SK-MEL-5 (cell line): ENCODE measurements at regions not wholly inside any gene's neighbourhood (a gene's known extent, or its start where the extent isn't known, plus 50 kb on each side); places are given as distances from the start of the nearest gene placed in this dataset.

ENCODE experiments used
- DNase-seq: peaks from one replicate; pipeline ENCODE4 v3.0.0-alpha.2; 2016; ENCODE audit warnings: low read depth, low spot score
- in situ Hi-C: cut with HindIII; loops from 2 replicates; pipeline ENCODE4 v1.10.0; 2016; ENCODE audit warnings: low sequenced_read_pairs, high pct_unique_total_duplicates, low pct_unique_long_range_greater_than_20kb

DNA sequence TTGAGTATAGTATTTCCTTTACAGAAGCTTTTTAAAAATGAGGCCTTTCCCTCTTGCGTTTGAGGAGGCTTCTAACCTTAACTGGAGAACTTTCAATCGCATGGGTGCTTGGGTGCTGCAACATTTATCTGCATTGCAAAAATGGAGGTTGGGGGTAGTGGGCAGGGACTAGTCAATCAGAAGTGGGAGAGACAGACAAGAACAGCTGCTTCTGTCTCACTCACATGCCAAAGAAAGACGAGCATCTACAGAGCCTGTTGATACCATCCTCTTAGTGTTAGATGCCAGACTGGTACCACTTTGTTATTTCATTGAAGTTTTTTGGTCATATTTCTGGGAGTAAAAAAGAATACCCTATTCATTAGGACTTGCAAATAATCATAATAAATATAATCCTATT lies 1292.2 kb downstream of the UQCRFS1 start:
- in situ Hi-C loops = no loop called here
- DNase-seq = no peak

DNA sequence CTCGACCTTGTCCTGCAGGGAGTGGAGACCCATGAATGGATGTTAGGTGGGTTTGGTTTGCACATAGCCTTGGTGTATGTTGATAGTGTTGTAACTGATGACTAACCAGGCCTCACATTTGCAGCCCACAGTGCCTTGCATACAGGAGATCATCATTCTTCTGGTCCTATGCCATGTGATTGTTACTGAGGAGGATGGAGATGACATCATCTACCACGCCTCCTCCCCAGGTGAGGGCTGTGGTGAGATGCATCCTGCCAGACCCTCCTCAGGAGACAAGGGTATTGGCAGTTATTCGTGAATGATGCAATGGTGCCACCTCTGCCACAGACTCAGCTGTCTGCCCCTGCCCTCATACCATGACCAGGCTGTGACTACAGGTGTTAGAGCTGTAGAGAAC lies 1294.1 kb downstream of the UQCRFS1 start:
- in situ Hi-C loops = no loop called here
- no peak for DNase-seq

DNA sequence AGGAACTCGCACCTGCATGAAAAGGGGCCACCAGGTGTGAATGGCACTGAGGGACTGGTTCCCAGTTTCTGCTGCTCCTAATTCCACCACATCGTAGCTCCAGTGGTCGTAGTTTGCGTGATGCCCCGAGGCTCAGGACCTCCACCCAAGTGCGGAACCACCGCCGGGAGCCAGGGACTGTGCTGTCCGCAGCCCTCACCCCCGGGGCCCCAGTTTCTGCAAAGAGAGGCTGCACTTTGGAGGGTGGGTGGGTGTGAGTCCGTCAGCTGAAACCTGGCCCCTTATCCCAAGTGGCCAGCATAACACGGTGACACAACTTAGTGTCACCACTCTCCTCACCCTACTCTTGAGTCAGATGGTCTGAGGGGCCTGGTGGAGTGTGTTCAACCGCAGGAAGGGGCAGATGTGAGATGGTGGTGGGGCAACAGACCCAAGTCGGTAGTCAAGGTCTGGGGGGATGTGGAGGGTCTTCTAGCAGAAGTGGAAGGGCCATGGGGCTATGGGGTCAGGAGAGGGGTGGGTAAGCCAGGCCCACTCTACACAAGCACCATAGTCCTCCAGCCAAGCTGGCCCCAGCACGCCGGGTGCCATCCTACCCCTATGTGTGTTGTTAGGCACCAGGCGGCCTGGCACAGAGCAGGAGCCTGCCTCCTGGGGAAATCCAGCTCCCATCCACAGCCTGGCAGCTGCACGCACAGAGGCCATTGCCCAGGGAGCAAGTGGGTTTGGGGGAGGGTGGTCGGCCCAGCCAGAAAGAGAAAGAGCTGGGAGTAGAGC lies 1301.6 kb downstream of the UQCRFS1 start:
- no peak for DNase-seq
- in situ Hi-C loops = no loop called here

DNA sequence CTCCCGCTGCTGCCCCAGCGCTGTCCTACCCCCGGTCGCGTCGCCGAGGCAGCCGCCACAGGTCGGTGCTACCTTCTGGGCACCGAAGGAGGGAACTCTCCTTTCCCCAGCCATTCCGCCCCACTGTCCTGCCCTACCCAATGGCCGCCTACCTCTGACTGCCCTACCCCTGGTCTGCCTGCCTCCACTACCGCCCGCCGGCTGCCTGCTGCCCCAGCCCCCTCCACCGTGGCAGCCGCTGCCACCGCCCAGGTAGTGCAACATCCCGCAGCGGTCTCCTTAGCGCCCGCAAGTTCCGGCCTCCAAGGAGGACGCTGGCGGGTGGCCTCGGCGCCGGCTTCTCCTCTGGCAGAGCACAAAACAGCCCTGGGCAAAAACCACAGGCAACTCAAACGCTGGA lies 1303.1 kb downstream of the UQCRFS1 start:
- no peak for DNase-seq
- in situ Hi-C loops = no loop called here

DNA sequence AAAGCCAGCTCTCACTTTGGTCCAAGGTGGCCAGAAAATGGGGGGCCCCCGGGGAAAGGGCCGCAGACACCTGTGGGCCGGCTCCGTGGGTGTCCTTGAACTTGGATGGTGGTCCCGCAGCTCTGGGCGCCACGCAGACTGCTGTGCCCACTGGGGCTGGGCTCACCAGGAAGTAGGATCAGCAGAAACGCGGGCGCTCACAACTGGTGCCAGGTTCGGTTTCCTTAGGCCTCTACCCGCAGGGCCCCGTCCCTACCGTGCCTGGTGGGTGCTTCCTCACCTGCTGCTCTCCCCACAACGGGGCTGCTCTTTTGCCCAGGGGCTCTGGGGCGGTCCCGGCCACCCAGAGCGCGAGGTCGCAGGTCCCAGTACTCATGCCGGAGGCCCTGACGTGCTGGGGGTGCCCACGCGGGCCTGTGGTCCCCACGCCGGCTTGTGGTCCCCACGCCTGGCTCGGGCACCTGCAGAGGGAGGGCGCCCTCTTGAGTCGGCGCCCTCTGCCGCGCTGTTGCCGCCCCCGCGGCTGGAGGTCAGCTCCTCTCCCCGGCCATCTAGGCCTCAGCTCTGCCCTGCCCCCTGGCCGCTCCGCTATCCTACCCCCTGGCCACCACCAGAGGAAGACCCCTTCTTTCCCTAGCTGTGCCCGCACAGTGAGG lies 1303.6 kb downstream of the UQCRFS1 start:
- in situ Hi-C loops = no loop called here
- no peak for DNase-seq

DNA sequence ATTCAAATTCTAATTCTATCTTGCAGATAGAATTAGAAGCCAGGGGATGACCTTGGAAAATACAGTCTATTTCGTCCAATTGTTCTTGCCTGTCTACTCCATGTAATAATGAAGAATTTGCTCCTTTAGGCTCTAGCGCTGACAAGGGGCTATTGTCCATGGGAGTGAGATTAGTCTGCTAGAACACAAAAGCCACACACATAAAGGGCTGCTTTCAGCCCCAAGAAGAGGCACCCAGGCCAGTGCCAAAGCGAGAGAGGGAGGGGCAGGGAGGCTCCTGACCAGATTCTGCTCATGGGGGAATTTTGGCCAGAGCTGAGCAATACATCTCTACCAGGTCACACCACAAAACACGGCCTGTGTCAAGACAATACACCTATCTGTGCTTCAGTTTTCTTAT lies 1306.9 kb downstream of the UQCRFS1 start:
- in situ Hi-C loops = no loop called here
- DNase-seq = peak; percentile 96

DNA sequence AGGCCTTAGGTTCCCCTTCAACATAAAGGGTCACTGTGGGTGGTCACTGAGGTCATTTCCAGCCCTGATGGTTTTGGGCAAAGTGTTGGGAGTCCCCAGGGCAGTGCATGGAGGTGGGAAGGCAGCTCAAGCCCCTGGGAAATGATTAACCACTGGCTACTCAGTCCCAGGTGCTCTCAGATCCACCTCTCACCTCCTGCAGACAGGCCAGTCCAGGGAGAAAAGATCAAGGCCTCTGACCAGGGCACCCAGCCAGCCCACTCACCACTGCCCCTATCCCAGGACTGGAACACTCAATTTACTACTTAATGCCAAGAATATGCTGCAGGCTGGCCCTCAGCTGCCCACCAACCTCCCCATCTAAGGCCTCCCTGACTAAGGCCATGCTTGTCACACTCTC lies 1307.9 kb downstream of the UQCRFS1 start:
- DNase-seq = no peak
- in situ Hi-C loops = no loop called here

DNA sequence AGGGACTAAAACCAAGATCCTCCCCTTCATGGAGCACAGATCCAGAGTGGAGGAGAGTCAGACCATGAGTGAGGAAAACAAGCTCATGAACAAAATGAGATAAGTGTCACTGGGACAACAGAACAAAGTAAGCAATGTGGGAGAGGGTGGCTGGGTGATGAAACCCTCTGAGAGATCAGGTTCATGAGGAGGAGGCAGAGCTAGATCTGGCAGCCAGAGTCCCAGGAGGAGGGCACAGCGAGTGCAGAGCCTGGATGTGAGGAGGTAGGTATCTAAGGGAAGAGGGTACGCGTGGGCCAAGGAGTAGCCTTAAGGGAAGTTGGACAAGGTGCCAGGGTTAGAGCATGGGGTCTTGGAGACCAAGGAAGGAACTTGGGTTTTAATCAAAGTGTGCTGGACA lies 1311.9 kb downstream of the UQCRFS1 start:
- no peak for DNase-seq

DNA sequence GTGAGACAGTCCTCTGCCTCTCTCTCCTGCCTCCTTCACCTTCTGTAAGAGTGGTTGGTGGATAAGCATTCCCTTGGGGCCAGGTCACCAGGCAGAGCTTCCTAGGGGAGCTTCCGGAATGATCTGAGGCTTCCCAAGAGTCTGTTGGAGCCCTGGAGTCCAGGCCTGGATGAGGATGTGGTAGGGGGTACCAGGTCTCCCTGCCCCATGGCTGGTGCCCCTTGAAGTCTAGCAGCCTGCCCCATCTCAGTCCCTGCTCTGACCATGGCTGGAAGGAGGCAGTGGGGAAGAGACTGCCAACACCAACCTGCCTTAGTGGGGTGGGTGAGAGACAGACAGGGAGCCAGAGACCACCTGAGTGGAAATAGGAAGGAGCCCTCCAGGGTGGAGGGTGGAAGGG lies 1316.9 kb downstream of the UQCRFS1 start:
- no peak for DNase-seq
- in situ Hi-C loops = no loop called here

More for the DNA sequence above, 1311.9 kb downstream of the UQCRFS1 start:
- in situ Hi-C loops = no loop called here

DNA sequence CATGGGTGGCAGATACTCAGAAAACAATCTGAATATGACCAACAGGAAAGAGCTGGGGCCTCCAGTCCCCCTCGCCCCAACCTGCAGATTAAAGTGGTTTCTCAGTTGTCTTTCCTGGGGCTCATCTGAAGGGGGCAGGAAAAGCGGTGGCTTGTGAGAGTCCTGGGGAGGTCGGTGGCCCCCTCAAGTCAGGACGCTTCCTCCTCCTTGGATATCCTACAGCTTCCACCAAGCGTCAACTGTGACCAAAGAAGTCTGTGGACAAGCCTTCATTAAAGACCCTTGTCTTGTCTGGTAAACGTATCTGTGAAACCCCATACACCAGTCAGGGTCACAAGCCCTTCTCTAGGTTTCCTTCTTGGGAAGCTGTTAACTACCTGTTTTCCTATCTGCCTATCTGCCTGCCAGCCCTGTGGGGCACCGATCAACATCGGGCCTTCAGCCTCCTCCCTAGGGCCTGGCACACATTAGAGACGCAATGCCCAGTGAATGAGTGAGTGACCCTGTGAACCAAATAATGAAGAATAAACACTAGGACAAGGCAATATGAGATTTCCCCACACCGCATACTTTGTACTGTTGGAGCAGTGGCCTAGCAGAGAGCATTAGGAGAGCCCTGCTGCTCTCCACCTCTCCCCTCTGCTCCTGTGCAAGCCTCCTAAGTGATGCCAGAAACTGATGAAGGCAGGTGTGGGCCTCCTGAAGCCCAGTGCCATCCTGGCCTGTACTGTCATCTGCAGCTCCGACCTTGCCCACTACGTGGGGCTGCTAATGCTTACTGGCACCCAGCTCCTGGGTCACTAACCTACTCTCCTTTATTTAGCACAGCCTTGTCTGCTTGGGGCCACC lies 1317.8 kb downstream of the UQCRFS1 start:
- DNase-seq = no peak
- in situ Hi-C loops = no loop called here

DNA sequence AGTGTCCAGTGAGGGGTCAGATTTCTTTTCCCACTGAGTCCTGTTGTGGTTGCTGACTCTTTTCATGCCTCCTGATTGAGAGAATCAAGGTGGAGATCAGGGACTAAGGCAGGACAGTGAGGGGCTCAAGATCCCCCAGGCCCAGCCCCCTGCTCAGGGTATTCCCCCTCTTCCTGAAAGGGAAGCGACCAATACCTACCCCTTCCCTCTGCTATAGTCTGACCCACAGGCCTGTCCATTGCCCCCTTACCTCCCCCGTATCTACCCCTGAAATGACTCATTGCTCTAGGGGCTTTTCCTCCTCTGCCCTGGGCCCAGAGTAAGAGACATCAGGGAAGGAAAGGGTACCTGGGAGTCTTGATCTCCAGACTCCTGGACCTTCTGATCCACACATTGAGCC lies 1320.5 kb downstream of the UQCRFS1 start:
- DNase-seq = no peak
- in situ Hi-C loops = no loop called here

DNA sequence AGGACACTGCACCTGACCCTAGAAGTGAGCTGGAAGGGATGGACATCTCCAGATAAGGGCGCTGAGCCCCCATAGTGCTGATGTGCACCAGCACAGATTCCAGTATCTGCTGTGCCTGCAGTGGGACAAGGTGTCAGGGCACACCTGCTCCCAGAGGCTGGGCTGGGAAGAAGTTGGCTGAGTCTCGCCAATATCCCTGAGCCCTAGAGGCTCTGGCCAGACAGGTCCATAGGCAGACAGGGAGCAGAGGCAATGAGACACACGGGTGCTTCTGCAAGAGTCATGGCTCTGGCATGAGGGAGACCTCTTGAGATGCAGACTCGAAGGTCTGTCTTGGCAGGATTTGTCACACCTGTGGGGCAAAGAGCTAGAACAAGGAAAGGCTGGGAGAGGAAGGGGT lies 1321.5 kb downstream of the UQCRFS1 start:
- in situ Hi-C loops = no loop called here
- DNase-seq = no peak

DNA sequence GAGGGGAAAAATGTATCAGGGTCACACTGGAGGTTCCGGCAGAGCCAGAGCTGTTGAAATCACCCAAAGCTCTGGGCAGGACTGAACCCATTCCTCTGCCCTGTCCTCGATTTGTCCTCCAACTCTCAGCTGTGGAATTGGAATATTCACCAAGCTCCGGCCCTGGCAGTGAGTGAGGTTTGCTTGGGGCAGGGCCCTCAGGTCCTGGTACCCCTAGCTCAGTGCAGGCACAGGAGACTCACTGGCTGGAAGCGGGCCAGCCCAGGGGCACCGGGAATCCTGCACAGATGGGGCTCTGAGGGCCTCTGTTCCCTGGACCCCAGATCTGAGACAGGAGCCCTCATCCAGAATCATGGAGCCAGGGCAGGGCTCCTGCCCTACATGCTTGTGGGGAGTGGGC lies 1322.3 kb downstream of the UQCRFS1 start:
- no peak for DNase-seq
- in situ Hi-C loops = no loop called here

DNA sequence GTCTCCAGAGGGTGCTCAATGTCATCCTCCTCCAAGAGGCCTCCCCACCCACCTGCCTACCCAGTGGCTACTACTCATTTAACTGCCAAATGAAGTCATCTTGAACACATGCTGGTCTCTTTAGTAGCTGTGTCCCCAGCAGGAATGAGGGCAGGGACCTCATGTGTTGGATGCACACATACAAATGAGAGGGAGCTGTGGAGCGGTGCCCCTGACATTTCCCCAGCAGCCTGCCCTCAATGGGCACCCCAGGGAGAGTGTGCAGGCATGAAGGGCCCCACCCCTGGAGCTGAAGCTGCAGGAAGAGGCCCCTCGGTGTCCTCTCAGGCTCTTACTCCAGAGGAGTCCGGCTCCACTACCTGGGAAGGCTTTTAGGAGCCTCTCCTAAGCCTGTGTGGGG lies 1322.7 kb downstream of the UQCRFS1 start:
- DNase-seq = no peak
- in situ Hi-C loops = no loop called here

DNA sequence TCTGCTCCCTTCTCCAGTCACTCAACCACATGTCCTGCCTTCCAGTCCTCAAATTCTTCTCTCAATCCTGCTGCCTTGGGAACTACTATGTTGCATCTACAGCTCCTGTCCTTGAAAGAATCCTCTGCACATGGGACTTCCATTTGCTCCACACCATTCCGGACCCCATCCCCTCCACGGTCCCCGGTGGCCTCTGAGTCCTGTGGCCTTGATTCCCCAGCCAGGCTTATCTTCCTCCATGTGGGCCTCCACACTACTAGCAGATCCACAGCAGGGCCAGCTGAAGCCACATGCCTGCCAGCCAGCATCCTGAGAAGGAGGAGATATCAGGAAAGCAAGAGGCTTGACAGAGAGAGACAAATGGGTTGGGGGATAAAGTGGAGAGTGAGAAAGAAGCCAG lies 1323.8 kb downstream of the UQCRFS1 start:
- in situ Hi-C loops = no loop called here
- no peak for DNase-seq

DNA sequence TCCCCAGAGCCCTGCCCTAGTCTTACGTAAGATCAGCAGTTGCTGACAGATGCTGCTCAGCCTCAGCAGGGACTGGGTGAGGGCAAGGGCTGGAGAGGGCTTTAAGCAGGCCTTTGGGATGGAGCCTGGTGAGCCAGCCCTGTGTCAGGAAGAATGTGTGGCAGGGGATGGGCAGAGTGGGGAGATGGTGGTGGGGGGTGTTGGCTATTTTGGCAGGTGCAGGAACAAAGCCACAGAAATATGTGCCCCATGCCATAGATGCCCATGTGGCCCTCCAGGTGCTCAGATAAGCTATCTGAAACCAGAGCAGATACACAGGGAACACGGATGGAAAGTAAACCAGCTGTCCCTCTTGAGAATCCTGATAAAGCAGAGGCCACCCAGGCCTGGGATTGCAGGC lies 1325.0 kb downstream of the UQCRFS1 start:
- in situ Hi-C loops = no loop called here
- DNase-seq = no peak

DNA sequence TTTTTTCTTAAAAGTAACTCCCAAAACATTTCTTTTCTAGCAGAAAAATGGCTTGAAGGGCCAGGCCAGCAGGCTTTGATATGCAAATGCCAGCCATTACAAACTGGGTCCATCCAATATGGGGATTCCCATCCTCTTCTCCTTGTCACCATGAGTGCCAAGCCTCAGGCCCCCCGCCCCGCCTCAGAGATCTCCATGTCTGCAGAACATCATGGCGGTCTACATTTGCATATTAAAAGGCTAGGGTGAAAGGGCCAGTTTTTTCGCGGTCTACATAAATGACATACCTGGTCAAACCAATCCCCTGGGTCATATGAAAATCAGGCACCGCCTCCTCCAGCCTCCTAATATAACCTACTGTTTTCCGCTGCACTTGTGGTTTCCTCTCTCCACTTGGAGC lies 1327.6 kb downstream of the UQCRFS1 start:
- DNase-seq = no peak
- in situ Hi-C loops = no loop called here

DNA sequence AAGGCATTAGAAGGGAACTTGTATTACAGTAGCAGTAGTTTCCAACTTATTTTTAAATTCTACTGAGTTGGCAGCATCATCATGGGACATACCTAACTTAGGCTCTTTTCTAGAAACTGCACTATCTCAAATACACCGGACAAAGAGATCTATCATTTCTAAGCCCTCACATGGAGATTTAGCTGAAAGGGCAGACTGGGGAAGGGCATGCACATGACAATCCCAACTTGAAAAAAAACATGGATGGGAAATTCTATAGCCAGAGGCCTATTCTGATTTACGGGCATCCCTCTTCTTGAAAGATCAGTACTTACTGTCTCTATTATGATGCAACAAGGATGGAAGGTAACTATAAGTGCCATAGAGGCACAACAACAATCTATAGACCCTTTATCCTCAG lies 1328.6 kb downstream of the UQCRFS1 start:
- in situ Hi-C loops = no loop called here
- DNase-seq = peak; percentile 74

DNA sequence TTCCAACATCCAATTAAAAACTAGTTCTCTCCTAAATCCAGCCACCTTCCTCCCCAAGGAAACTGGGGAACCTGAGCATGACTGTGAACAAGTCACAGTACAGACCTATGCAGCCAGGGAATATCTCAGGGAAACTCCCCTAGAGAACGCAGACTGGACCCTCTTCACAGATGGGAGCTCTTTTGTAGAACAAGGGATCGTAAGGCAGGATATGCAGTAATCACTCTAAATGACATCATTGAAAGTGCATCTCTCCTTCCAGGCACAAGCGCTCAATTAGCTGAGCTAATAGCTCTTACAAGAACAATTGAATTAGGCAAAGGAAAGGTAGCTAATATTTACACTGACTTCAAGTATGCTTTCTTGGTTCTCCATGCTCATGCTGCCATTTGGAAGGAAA lies 1331.7 kb downstream of the UQCRFS1 start:
- DNase-seq = no peak
- in situ Hi-C loops = no loop called here
